HepG2 (cell line): ENCODE measurements at regions not wholly inside any gene's neighbourhood (a gene's known extent, or its start where the extent isn't known, plus 50 kb on each side); places are given as distances from the start of the nearest gene placed in this dataset.

Experiments
- ATAC-seq: fragments of 200-7000 bp; cut with Tn5 transposase; 3 replicates; pipeline ENCODE4 v1.9.1; 2020; ENCODE audit warnings: mild to moderate bottlenecking, moderate library complexity
- BruUV-seq: library from RNA; stranded (reverse); fragments of 400-500 nt; replicated peaks from 2 replicates; lab custom pipeline; 2021; lab: Mats Ljungman, UMichigan
- CTCF ChIA-PET: fragments of 300-600 bp; formaldehyde crosslinking; extraction: SDS; loops from one replicate; lab custom pipeline; 2021; ENCODE audit warnings: low total read pairs, inconsistent platforms, low intra/inter-chr PET ratio; lab: Yijun Ruan, JAX
- POLR2A ChIA-PET: fragments of 350-600 bp; sonication (Branson Sonifier 250); formaldehyde crosslinking; loops from one replicate; lab custom pipeline; 2020; ENCODE audit warnings: antibody characterized with exemption, inconsistent platforms; lab: Yijun Ruan, JAX
- DNase-seq: peaks from one replicate; pipeline ENCODE4 v3.0.0-alpha.2; 2015; ENCODE audit warnings: low spot score
- FAIRE-seq: peaks from 3 replicates; lab custom pipeline; 2011; peaks lifted over from hg19 to GRCh38; lab: Jason Lieb, UNC
- H2AFZ ChIP-seq: one replicate; pipeline ENCODE4 v1.6.1; 2011; ENCODE audit warnings: low read length, inconsistent platforms
- H3K27ac ChIP-seq: fragments of 300-600 bp; 3 replicates; pipeline ENCODE4 v1.8.0; 2011; ENCODE audit warnings: mixed run types, mild to moderate bottlenecking, mixed read lengths, low read length, inconsistent platforms; ENCODE audit not compliant: insufficient read depth; ENCODE audit errors: extremely low read length
- H3K27me3 ChIP-seq, 2 experiments: fragments of 200-600 bp in 1 of 2; 2 replicates in 1 of 2; 3 replicates in 1 of 2; pipeline versions ENCODE4 v1.6.0 to v1.8.0; 2011; ENCODE audit warnings: low read length in 2 of 2, mild to moderate bottlenecking in 2 of 2, moderate library complexity in 2 of 2, inconsistent platforms in 1 of 2; ENCODE audit not compliant: insufficient read depth in 2 of 2, control insufficient read depth in 1 of 2
- H3K36me3 ChIP-seq, 2 experiments: fragments of 200-600 bp in 1 of 2; replicated peaks in 1 of 2; 2 replicates in 1 of 2; 3 replicates in 1 of 2; pipeline versions ENCODE4 v1.5.1 to v1.8.0; 2011; ENCODE audit warnings: low read length in 2 of 2, inconsistent platforms in 1 of 2; ENCODE audit not compliant: insufficient read depth in 2 of 2, control insufficient read depth in 1 of 2
- H3K4me1 ChIP-seq: 2 replicates; pipeline ENCODE4 v1.5.1; 2012; ENCODE audit warnings: low read length, inconsistent platforms; ENCODE audit not compliant: insufficient read depth
- H3K4me2 ChIP-seq: 2 replicates; pipeline ENCODE4 v1.6.0; 2011; ENCODE audit warnings: low read depth, low read length, inconsistent platforms
- H3K4me3 ChIP-seq, 3 experiments: fragments of 200-600 bp in 1 of 3; sonication (generic), shearing (Covaris generic) in 1 of 3; replicated peaks in 1 of 3; 2 replicates each; pipeline ENCODE4 v1.5.1; 2011 to 2016; ENCODE audit warnings: low read length in 3 of 3, inconsistent platforms in 2 of 3, low read depth in 2 of 3, mild to moderate bottlenecking in 2 of 3, control low read depth in 1 of 3, mixed read lengths in 1 of 3; ENCODE audit not compliant: insufficient read depth in 1 of 3
- H3K79me2 ChIP-seq: one replicate; pipeline ENCODE4 v1.6.1; 2011; ENCODE audit warnings: low read length, inconsistent platforms; ENCODE audit not compliant: insufficient read depth
- H3K9ac ChIP-seq: 2 replicates; pipeline ENCODE4 v1.6.0; 2011; ENCODE audit warnings: mild to moderate bottlenecking, low read depth, low read length, inconsistent platforms; ENCODE audit not compliant: insufficient read depth
- H3K9me3 ChIP-seq: 2 replicates; pipeline ENCODE4 v1.5.1; 2012; ENCODE audit warnings: mild to moderate bottlenecking, low read length
- H4K20me1 ChIP-seq: 2 replicates; pipeline ENCODE4 v1.6.0; 2011; ENCODE audit warnings: inconsistent platforms, mild to moderate bottlenecking, low read length, moderate library complexity; ENCODE audit not compliant: insufficient read depth
- AGO2 ChIP-seq: fragments of 200-400 bp; formaldehyde crosslinking; optimal IDR thresholded peaks from 2 replicates; pipeline ENCODE3; 2017; ENCODE audit warnings: mild to moderate bottlenecking, low read depth, low read length, moderate library complexity
- ARNTL ChIP-seq: sonication (generic); formaldehyde crosslinking; IDR thresholded peaks from 2 replicates; pipeline ENCODE4 v1.4.0; 2020; ENCODE audit warnings: mild to moderate bottlenecking, missing genetic modification reagents
- ATF1 ChIP-seq: IDR thresholded peaks from 2 replicates; pipeline ENCODE4 v1.6.1; 2016; ENCODE audit warnings: mild to moderate bottlenecking, control low read depth
- CCAR2 ChIP-seq: fragments of 200-400 bp; formaldehyde crosslinking; optimal IDR thresholded peaks from 2 replicates; pipeline ENCODE3; 2018; ENCODE audit warnings: low read depth, mild to moderate bottlenecking, low read length, moderate library complexity
- HMG20B ChIP-seq: conservative IDR thresholded peaks from 2 replicates; pipeline ENCODE4 v1.6.1; 2016; ENCODE audit warnings: missing genetic modification reagents, missing compliant biosample characterization
- POLR2AphosphoS5 ChIP-seq: IDR thresholded peaks from 2 replicates; pipeline ENCODE4 v1.6.1; 2012; ENCODE audit warnings: low read depth, low read length
- RNF2 ChIP-seq: fragments of 450-650 bp; conservative IDR thresholded peaks from 2 replicates; pipeline ENCODE4 v1.6.1; 2016; ENCODE audit warnings: low read depth
- SAFB2 ChIP-seq: sonication (generic); formaldehyde crosslinking; IDR thresholded peaks from 2 replicates; pipeline ENCODE4 v1.5.1; 2020; ENCODE audit warnings: missing genetic modification reagents, low read depth, mild to moderate bottlenecking, borderline replicate concordance
- SP2 ChIP-seq: sonication (generic); formaldehyde crosslinking; IDR thresholded peaks from 2 replicates; pipeline ENCODE4 v1.5.1; 2020; ENCODE audit warnings: mild to moderate bottlenecking, missing genetic modification reagents
- TRIM22 ChIP-seq: fragments of 450-650 bp; IDR thresholded peaks from 2 replicates; pipeline ENCODE4 v1.6.1; 2017
- ZBTB26 ChIP-seq: IDR thresholded peaks from 2 replicates; pipeline ENCODE4 v1.6.1; 2016; ENCODE audit warnings: missing compliant biosample characterization, missing genetic modification reagents, borderline replicate concordance
- ZBTB49 ChIP-seq: sonication (generic); formaldehyde crosslinking; IDR thresholded peaks from 2 replicates; pipeline ENCODE4 v1.4.0; 2020; ENCODE audit warnings: missing genetic modification reagents, borderline replicate concordance
- ZNF18 ChIP-seq: sonication (generic); formaldehyde crosslinking; IDR thresholded peaks from 2 replicates; pipeline ENCODE4 v1.8.0; 2022; ENCODE audit warnings: mild to moderate bottlenecking, missing genetic modification reagents; ENCODE audit not compliant: insufficient replicate concordance
- ZNF224 ChIP-seq: sonication (generic); formaldehyde crosslinking; IDR thresholded peaks from 2 replicates; pipeline ENCODE4 v1.5.0; 2020; ENCODE audit warnings: mild to moderate bottlenecking, missing genetic modification reagents
- ZNF234 ChIP-seq: sonication (generic); formaldehyde crosslinking; conservative IDR thresholded peaks from 2 replicates; pipeline ENCODE4 v1.5.1; 2020; ENCODE audit warnings: mild to moderate bottlenecking, missing genetic modification reagents
- ZNF260 ChIP-seq: sonication (generic); formaldehyde crosslinking; IDR thresholded peaks from 2 replicates; pipeline ENCODE4 v1.4.0; 2020; ENCODE audit warnings: missing genetic modification reagents, low read depth, mild to moderate bottlenecking, borderline replicate concordance
- ZNF570 ChIP-seq: sonication (generic); formaldehyde crosslinking; IDR thresholded peaks from 2 replicates; pipeline ENCODE4 v1.4.0; 2020; ENCODE audit warnings: mild to moderate bottlenecking, missing genetic modification reagents, borderline replicate concordance
- ZNF737 ChIP-seq: sonication (generic); formaldehyde crosslinking; IDR thresholded peaks from 2 replicates; pipeline ENCODE4 v1.5.0; 2020; ENCODE audit warnings: missing genetic modification reagents, mild to moderate bottlenecking, borderline replicate concordance
- WGBS: methylation state at CpG from one replicate; pipeline ENCODE4 v1.1.6; 2017; ENCODE audit warnings: low lambda C conversion rate; 5-methylcytosine and 5-hydroxymethylcytosine counted together
- in situ Hi-C: cut with HindIII; loops from 2 replicates; pipeline ENCODE4 v1.10.0; 2017; ENCODE audit warnings: low pct_unique_long_range_greater_than_20kb; ENCODE audit not compliant: extremely low pct_ligation_motif_present
- intact Hi-C: fragments of 100-400 bp; cut with micrococcal nuclease; formaldehyde crosslinking; loops from one replicate; pipeline ENCODE4 v1.10.0; 2022; ENCODE audit not compliant: unreplicated experiment

- BruUV-seq, result no TSS peak
- H4K20me1 ChIP-seq, result no peaks in the 10 kb centered on the region
- H3K27ac ChIP-seq, result no peak overlapping the region
- H3K4me3 ChIP-seq, result no peak overlapping the region
- H3K79me2 ChIP-seq, result no peaks in the 10 kb centered on the region
- no peaks in the 10 kb centered on the region for H3K9me3 ChIP-seq
- H2AFZ ChIP-seq, result no peak overlapping the region
- no peak overlapping the region for H3K4me2 ChIP-seq
- H3K36me3 ChIP-seq, result no peaks in the 10 kb centered on the region
- FAIRE-seq, result no peak
- in situ Hi-C loops (no loop called here), intact Hi-C loops (no loop called here)
- ChIA-PET POLR2A (no interaction called here), CTCF (no interaction called here)
- 0 out of 2 replicates have a peak, but pooled peaks cover 7% of the 10 kb centered on the region for H3K4me1 ChIP-seq
- no peak overlapping the region for H3K9ac ChIP-seq
- peak; percentile 32; the same call in 2 of the 3 replicates for ATAC-seq
- H3K27me3 ChIP-seq, result peaks cover 1 to 39% of the 10 kb centered on the region in 2 experiments; a peak in 2 of 5 replicates
- WGBS, result 20% methylated on average over 6 of the region's 11 CpGs
- no peak for DNase-seq
- TF ChIP-seq SAFB2 (CRISPR knock-in tag), result no peak
- no peak for TF ChIP-seq AGO2
- TF ChIP-seq ZNF224, result no peak
- no peak for TF ChIP-seq POLR2AphosphoS5
- TF ChIP-seq ZNF234 (CRISPR knock-in tag), result no peak
- TF ChIP-seq CCAR2, result no peak
- no peak for TF ChIP-seq ZNF18 (CRISPR knock-in tag)
- no peak for TF ChIP-seq ZNF737 (CRISPR knock-in tag)
- TF ChIP-seq TRIM22, result no peak
- TF ChIP-seq ZBTB26 (CRISPR knock-in tag), result no peak
- TF ChIP-seq ZBTB49 (CRISPR knock-in tag), result no peak
- no peak for TF ChIP-seq HMG20B (CRISPR knock-in tag)
- TF ChIP-seq ZNF570 (CRISPR knock-in tag), result no peak
- TF ChIP-seq ARNTL (CRISPR knock-in tag), result no peak
- no peak for TF ChIP-seq ZNF260
- no peak for TF ChIP-seq RNF2
- TF ChIP-seq SP2 (CRISPR knock-in tag), result no peak
- no peak for TF ChIP-seq ATF1 (CRISPR knock-in tag)
Observed at GRCh38 chr14:104343690-104344640, 205.6 kb downstream of the KIF26A start.
